Endothelial cell of umbilical vein (primary cell): ENCODE measurements at regions not wholly inside any gene's neighbourhood (a gene's known extent, or its start where the extent isn't known, plus 50 kb on each side); places are given as distances from the start of the nearest gene placed in this dataset.

Source experiments
- BruUV-seq: library from RNA; stranded (reverse); fragments of 400-500 nt; replicated peaks from 2 replicates; lab custom pipeline; 2021; lab: Mats Ljungman, UMichigan
- CTCF ChIA-PET: fragments of 300-600, 350-600 bp; sonication (Branson Sonifier 250); formaldehyde crosslinking; loops from one replicate; lab custom pipeline; 2021; ENCODE audit warnings: antibody characterized with exemption, inconsistent platforms; lab: Charles Lee
- POLR2A ChIA-PET: fragments of 300-600, 350-600 bp; sonication (Branson Sonifier 250); formaldehyde crosslinking; loops from one replicate; lab custom pipeline; 2021; ENCODE audit warnings: antibody characterized with exemption, inconsistent platforms; lab: Charles Lee
- DNase-seq: peaks from one replicate; pipeline ENCODE4 v3.0.0-alpha.2; 2011; ENCODE audit warnings: low read depth, low spot score
- FAIRE-seq: peaks from 2 replicates; lab custom pipeline; 2011; peaks lifted over from hg19 to GRCh38; lab: Jason Lieb, UNC
- H2AFZ ChIP-seq: 2 replicates; pipeline ENCODE4 v1.6.0; 2012; ENCODE audit warnings: low read depth, low read length, control low read depth, inconsistent platforms
- H3K27ac ChIP-seq: 2 replicates; pipeline ENCODE4 v1.5.1; 2011; ENCODE audit warnings: low read depth, mild to moderate bottlenecking, control low read depth, low read length, moderate library complexity; ENCODE audit not compliant: insufficient read depth
- H3K27me3 ChIP-seq, 2 experiments: 2 replicates each; pipeline versions ENCODE4 v1.6.0 to v1.6.1; 2011; ENCODE audit warnings: low read length in 2 of 2, mixed read lengths in 1 of 2; ENCODE audit not compliant: control insufficient read depth in 2 of 2, insufficient read depth in 2 of 2
- H3K36me3 ChIP-seq, 2 experiments: 2 replicates in 1 of 2; 3 replicates in 1 of 2; pipeline ENCODE4 v1.5.1; 2011; ENCODE audit warnings: low read length in 2 of 2, mild to moderate bottlenecking in 1 of 2, moderate library complexity in 1 of 2; ENCODE audit not compliant: control insufficient read depth in 2 of 2, insufficient read depth in 2 of 2; ENCODE audit errors: extremely low read depth in 1 of 2
- H3K4me1 ChIP-seq: 3 replicates; pipeline ENCODE4 v1.5.1; 2011; ENCODE audit warnings: mild to moderate bottlenecking, low read length; ENCODE audit not compliant: control insufficient read depth, insufficient read depth; ENCODE audit errors: extremely low read depth
- H3K4me2 ChIP-seq: 2 replicates; pipeline ENCODE4 v1.6.1; 2011; ENCODE audit warnings: low read length, control low read depth, mixed read lengths; ENCODE audit not compliant: insufficient read depth
- H3K4me3 ChIP-seq, 3 experiments: fragments of 200-600 bp in 1 of 3; sonication (generic), shearing (Covaris generic) in 1 of 3; replicated peaks in 1 of 3; 2 replicates each; pipeline ENCODE4 v1.5.1; 2011 to 2016; ENCODE audit warnings: control low read depth in 3 of 3, low read length in 3 of 3, mild to moderate bottlenecking in 2 of 3, inconsistent platforms in 1 of 3, low read depth in 1 of 3, moderate library complexity in 1 of 3; ENCODE audit not compliant: insufficient read depth in 1 of 3
- H3K79me2 ChIP-seq: 2 replicates; pipeline ENCODE4 v1.6.0; 2012; ENCODE audit warnings: low read length, inconsistent platforms; ENCODE audit not compliant: control insufficient read depth, insufficient read depth
- H3K9ac ChIP-seq: replicated peaks from 2 replicates; pipeline ENCODE3; 2011; ENCODE audit warnings: low read length, control low read depth; ENCODE audit not compliant: insufficient read depth; ENCODE audit errors: extremely low read depth
- H3K9me1 ChIP-seq: replicated peaks from 3 replicates; pipeline ENCODE4 v1.6.0; 2011; ENCODE audit warnings: mild to moderate bottlenecking, low read length; ENCODE audit not compliant: control insufficient read depth, insufficient read depth; ENCODE audit errors: extremely low read depth
- H3K9me3 ChIP-seq: replicated peaks from 2 replicates; pipeline ENCODE4 v1.5.1; 2012; ENCODE audit warnings: low read length, inconsistent platforms; ENCODE audit not compliant: control insufficient read depth, insufficient read depth
- H4K20me1 ChIP-seq: replicated peaks from 2 replicates; pipeline ENCODE3; 2011; ENCODE audit warnings: mild to moderate bottlenecking, low read length; ENCODE audit not compliant: control insufficient read depth, insufficient read depth; ENCODE audit errors: extremely low read depth
- EZH2 ChIP-seq: IDR thresholded peaks from 2 replicates; pipeline ENCODE4 v1.6.1; 2012; ENCODE audit warnings: borderline replicate concordance, low read depth, mild to moderate bottlenecking, moderate library complexity, low read length, inconsistent platforms; ENCODE audit not compliant: severe bottlenecking
- FOS ChIP-seq: IDR thresholded peaks from 2 replicates; pipeline ENCODE4 v1.6.1; 2011; ENCODE audit warnings: mild to moderate bottlenecking, low read length, moderate library complexity, borderline replicate concordance; ENCODE audit not compliant: insufficient read depth
- GATA2 ChIP-seq: IDR thresholded peaks from 2 replicates; pipeline ENCODE4 v1.7.0; 2011; ENCODE audit warnings: low read depth, mild to moderate bottlenecking, moderate library complexity, mixed read lengths, low read length; ENCODE audit not compliant: insufficient read length, insufficient read depth
- JUN ChIP-seq: IDR thresholded peaks from 2 replicates; pipeline ENCODE4 v1.6.1; 2011; ENCODE audit warnings: borderline replicate concordance, low read depth; ENCODE audit not compliant: insufficient read length, insufficient read depth
- MYC ChIP-seq: IDR thresholded peaks from one replicate; pipeline ENCODE4 v1.6.1; 2011; ENCODE audit warnings: mild to moderate bottlenecking, low read depth, low read length
- POLR2A ChIP-seq: IDR thresholded peaks from 2 replicates; pipeline ENCODE4 v1.6.1; 2012; ENCODE audit warnings: low read depth, mild to moderate bottlenecking, control low read depth, low read length
- POLR2AphosphoS5 ChIP-seq: IDR thresholded peaks from 2 replicates; pipeline ENCODE4 v1.6.1; 2012; ENCODE audit warnings: low read depth, mild to moderate bottlenecking, control low read depth, low read length, moderate library complexity; ENCODE audit not compliant: insufficient read depth
- dilution Hi-C: fragments of 300-500 bp; cut with MboI; formaldehyde crosslinking; loops from one replicate; pipeline ENCODE4 v1.15.0; 2019; ENCODE audit warnings: low sequenced_read_pairs; ENCODE audit not compliant: extremely low pct_ligation_motif_present
- intact Hi-C: fragments of 100-400 bp; cut with micrococcal nuclease; formaldehyde crosslinking; loops from one replicate; pipeline ENCODE4 v1.10.0; 2022
- TF ChIP-seq, protein P1 (sequence below): IDR thresholded peaks from 2 replicates; pipeline ENCODE4 v1.6.1; 2011; ENCODE audit not compliant: insufficient read depth, insufficient read length
- TF ChIP-seq, protein P2 (sequence below), 2 donors: IDR thresholded peaks; 1 replicate in 1 of 2; 2 replicates in 1 of 2; pipeline ENCODE4 v1.5.1; 2011; ENCODE audit warnings: low read length in 2 of 2, mild to moderate bottlenecking in 2 of 2, moderate library complexity in 2 of 2, control low read depth in 1 of 2, inconsistent platforms in 1 of 2, low read depth in 1 of 2; ENCODE audit not compliant: insufficient read depth in 1 of 2; ENCODE audit errors: extremely low read depth in 1 of 2

DNA sequence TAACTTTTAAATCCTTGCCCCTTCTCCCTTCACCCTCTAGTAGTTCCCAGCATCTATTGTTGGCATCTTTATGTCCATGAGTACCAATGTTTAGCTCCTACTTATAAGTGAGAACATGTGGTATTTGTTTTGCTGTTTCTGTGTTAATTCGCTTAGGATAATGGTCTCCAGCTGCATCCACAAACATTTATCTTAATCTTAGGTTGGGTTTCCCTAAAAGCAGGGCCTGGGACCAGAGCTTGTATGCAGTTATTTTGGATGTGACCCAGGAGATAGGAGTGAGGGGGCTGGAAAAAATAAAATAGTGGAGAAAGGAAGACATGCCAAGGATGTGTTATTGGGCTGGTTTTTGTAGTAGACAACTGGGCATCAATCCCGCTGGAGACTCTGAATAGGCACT lies 571.8 kb downstream of the CCSER2 start:
- DNase-seq (no peak), FAIRE-seq (no peak)
- POLR2A ChIA-PET: no interaction called here
- Histone ChIP-seq H3K9me1 (no peaks in the 10 kb centered on the region), H2AFZ (no peak overlapping the region), H3K9me3 (no peaks in the 10 kb centered on the region), H4K20me1 (no peaks in the 10 kb centered on the region), H3K36me3 (no peaks in the 10 kb centered on the region), H3K4me3 (no peak overlapping the region), H3K27ac (no peak overlapping the region), H3K4me2 (no peak overlapping the region), H3K27me3 (no peaks in the 10 kb centered on the region), H3K79me2 (no peaks in the 10 kb centered on the region), H3K9ac (no peak overlapping the region), H3K4me1 (no peaks in the 10 kb centered on the region)
- intact Hi-C loops (no loop called here), dilution Hi-C loops (no loop called here)
- CTCF ChIA-PET: no interaction called here
- no TSS peak for BruUV-seq
- TF ChIP-seq POLR2AphosphoS5 (no peak), EZH2 (no peak), MYC (no peak), JUN (no peak), FOS (no peak), POLR2A (no peak), GATA2 (no peak)
- TF ChIP-seq, protein P1, sequence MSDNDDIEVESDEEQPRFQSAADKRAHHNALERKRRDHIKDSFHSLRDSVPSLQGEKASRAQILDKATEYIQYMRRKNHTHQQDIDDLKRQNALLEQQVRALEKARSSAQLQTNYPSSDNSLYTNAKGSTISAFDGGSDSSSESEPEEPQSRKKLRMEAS: no peak
- TF ChIP-seq, protein P2, sequence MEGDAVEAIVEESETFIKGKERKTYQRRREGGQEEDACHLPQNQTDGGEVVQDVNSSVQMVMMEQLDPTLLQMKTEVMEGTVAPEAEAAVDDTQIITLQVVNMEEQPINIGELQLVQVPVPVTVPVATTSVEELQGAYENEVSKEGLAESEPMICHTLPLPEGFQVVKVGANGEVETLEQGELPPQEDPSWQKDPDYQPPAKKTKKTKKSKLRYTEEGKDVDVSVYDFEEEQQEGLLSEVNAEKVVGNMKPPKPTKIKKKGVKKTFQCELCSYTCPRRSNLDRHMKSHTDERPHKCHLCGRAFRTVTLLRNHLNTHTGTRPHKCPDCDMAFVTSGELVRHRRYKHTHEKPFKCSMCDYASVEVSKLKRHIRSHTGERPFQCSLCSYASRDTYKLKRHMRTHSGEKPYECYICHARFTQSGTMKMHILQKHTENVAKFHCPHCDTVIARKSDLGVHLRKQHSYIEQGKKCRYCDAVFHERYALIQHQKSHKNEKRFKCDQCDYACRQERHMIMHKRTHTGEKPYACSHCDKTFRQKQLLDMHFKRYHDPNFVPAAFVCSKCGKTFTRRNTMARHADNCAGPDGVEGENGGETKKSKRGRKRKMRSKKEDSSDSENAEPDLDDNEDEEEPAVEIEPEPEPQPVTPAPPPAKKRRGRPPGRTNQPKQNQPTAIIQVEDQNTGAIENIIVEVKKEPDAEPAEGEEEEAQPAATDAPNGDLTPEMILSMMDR (IDR thresholded peaks at IDR 0.05; ENCODE audit: extremely low read depth in 1 of 2, insufficient read depth in 1 of 2, low read depth in 1 of 2, low read length in 2 of 2): no peak
